CD14-positive monocyte (primary cell): ENCODE measurements at regions not wholly inside any gene's neighbourhood (a gene's known extent, or its start where the extent isn't known, plus 50 kb on each side); places are given as distances from the start of the nearest gene placed in this dataset.
A peak's percentile ranks its signal among the peaks of the same experiment; 100 is the strongest.

Source experiments
- DNase-seq, 3 donors: peaks; one replicate each; pipeline ENCODE4 v3.0.0-alpha.2; 2011 to 2022
- H2AFZ ChIP-seq: 2 replicates; pipeline ENCODE4 v1.6.0; 2012; ENCODE audit warnings: mild to moderate bottlenecking, low read depth, low read length, inconsistent platforms; ENCODE audit not compliant: insufficient read depth, poor library complexity, severe bottlenecking
- H3K27ac ChIP-seq, 2 donors: 1 replicate in 1 of 2; 2 replicates in 1 of 2; pipeline ENCODE4 v1.5.1; 2012 to 2013; ENCODE audit warnings: low read length in 2 of 2, control low read depth in 1 of 2, inconsistent platforms in 1 of 2, low read depth in 1 of 2, mild to moderate bottlenecking in 1 of 2
- H3K27me3 ChIP-seq, 2 donors: one replicate each; pipeline versions ENCODE4 v1.6.0 to v1.6.1; 2011 to 2013; ENCODE audit warnings: low read length in 2 of 2; ENCODE audit not compliant: control insufficient read depth in 2 of 2, insufficient read depth in 2 of 2
- H3K36me3 ChIP-seq, 2 donors: replicated peaks in 1 of 2; 1 replicate in 1 of 2; 2 replicates in 1 of 2; pipeline versions ENCODE4 v1.5.1 to v1.6.1; 2012 to 2013; ENCODE audit warnings: low read length in 2 of 2, control low read depth in 1 of 2, inconsistent platforms in 1 of 2, mild to moderate bottlenecking in 1 of 2; ENCODE audit not compliant: insufficient read depth in 2 of 2, control insufficient read depth in 1 of 2
- H3K4me1 ChIP-seq, 2 donors: 1 replicate in 1 of 2; 2 replicates in 1 of 2; pipeline versions ENCODE4 v1.5.1 to v1.6.1; 2012 to 2013; ENCODE audit warnings: low read length in 2 of 2, control low read depth in 1 of 2, inconsistent platforms in 1 of 2, mild to moderate bottlenecking in 1 of 2, moderate library complexity in 1 of 2; ENCODE audit not compliant: insufficient read depth in 2 of 2, control insufficient read depth in 1 of 2
- H3K4me2 ChIP-seq: replicated peaks from 2 replicates; pipeline ENCODE3; 2012; ENCODE audit warnings: low read length, moderate library complexity, mild to moderate bottlenecking; ENCODE audit not compliant: poor library complexity, severe bottlenecking; ENCODE audit errors: extremely low read depth
- H3K4me3 ChIP-seq, 3 experiments: fragments of 200-600 bp in 1 of 3; sonication (generic) in 1 of 3; replicated peaks in 1 of 3; 1 replicate in 2 of 3; 2 replicates in 1 of 3; pipeline ENCODE4 v1.5.1; 2011 to 2013; ENCODE audit warnings: low read length in 3 of 3, mild to moderate bottlenecking in 3 of 3, control low read depth in 2 of 3, low read depth in 2 of 3, inconsistent platforms in 1 of 3, moderate library complexity in 1 of 3
- H3K79me2 ChIP-seq: 2 replicates; pipeline ENCODE4 v1.6.0; 2012; ENCODE audit warnings: mild to moderate bottlenecking, control low read depth, inconsistent platforms, low read length, moderate library complexity; ENCODE audit not compliant: insufficient read depth
- H3K9ac ChIP-seq: 2 replicates; pipeline ENCODE4 v1.6.0; 2017; ENCODE audit warnings: low read length, mild to moderate bottlenecking; ENCODE audit not compliant: insufficient read depth, poor library complexity, severe bottlenecking
- H3K9me3 ChIP-seq, 2 donors: replicated peaks in 1 of 2; 1 replicate in 1 of 2; 2 replicates in 1 of 2; pipeline versions ENCODE4 v1.5.1 to v1.6.1; 2012 to 2013; ENCODE audit warnings: low read length in 2 of 2, control low read depth in 1 of 2; ENCODE audit not compliant: control insufficient read depth in 1 of 2, insufficient read depth in 1 of 2
- H4K20me1 ChIP-seq: 2 replicates; pipeline ENCODE4 v1.6.0; 2012; ENCODE audit warnings: mild to moderate bottlenecking, low read length, control low read depth, moderate library complexity; ENCODE audit not compliant: insufficient read depth
- H3K27ac Mint-ChIP-seq, 7 donors: one replicate each; pipeline ENCODE4 v1.8.0; 2020; ENCODE audit warnings: mild to moderate bottlenecking in 7 of 7, mixed read lengths in 7 of 7, moderate library complexity in 6 of 7, inconsistent platforms in 2 of 7
- H3K27me3 Mint-ChIP-seq, 3 donors: one replicate each; pipeline ENCODE4 v1.8.0; 2021 to 2022; ENCODE audit warnings: low read depth in 3 of 3, mild to moderate bottlenecking in 3 of 3, mixed read lengths in 3 of 3, moderate library complexity in 3 of 3, inconsistent platforms in 1 of 3
- H3K36me3 Mint-ChIP-seq, 2 donors: one replicate each; pipeline ENCODE4 v1.8.0; 2020; ENCODE audit warnings: mixed read lengths in 2 of 2, inconsistent platforms in 1 of 2, mild to moderate bottlenecking in 1 of 2
- H3K4me1 Mint-ChIP-seq: one replicate; pipeline ENCODE4 v1.8.0; 2020; ENCODE audit warnings: mild to moderate bottlenecking, mixed read lengths
- H3K4me3 Mint-ChIP-seq, 2 donors: one replicate each; pipeline ENCODE4 v1.8.0; 2020; ENCODE audit warnings: mild to moderate bottlenecking in 2 of 2, mixed read lengths in 2 of 2, moderate library complexity in 1 of 2
- H3K9me3 Mint-ChIP-seq, 7 donors: one replicate each; pipeline ENCODE4 v1.8.0; 2020 to 2022; ENCODE audit warnings: mixed read lengths in 7 of 7, mild to moderate bottlenecking in 6 of 7, moderate library complexity in 6 of 7, inconsistent platforms in 2 of 7
- WGBS: methylation state at CpG from one replicate; pipeline ENCODE4 v1.1.5; 2013; ENCODE audit warnings: missing lambda C conversion rate; ENCODE audit not compliant: insufficient coverage; 5-methylcytosine and 5-hydroxymethylcytosine counted together
- intact Hi-C, 2 donors: fragments of 100-400 bp; cut with micrococcal nuclease; formaldehyde crosslinking; loops; one replicate each; pipeline versions ENCODE4 v1.15.0 to v1.15.1; 2023
- TF ChIP-seq, protein P1 (sequence below): fragments of 200-600 bp; IDR thresholded peaks from one replicate; pipeline ENCODE4 v1.8.0; 2022; ENCODE audit warnings: antibody characterized with exemption, mild to moderate bottlenecking

DNA sequence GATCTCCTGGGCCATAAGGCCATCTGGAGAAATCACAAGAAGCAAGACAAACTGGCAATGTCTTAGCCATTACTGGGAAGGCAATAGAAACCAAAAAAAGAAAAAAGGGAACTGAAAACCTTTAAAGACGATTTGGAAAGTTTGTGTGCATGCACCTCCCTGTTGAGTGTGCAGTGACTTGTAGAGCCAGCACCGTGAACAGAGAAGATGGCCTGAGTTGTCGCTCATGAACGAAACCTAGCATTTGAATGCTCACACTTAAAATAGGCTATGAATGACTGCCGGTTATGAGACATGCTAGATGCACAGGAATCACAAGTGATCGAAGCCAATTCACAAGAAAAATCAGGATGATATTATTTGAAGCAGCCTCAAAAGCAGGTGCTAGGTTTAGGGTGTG lies 151.3 kb upstream of the ADO start:
- no peaks in the 10 kb centered on the region for H3K36me3 ChIP-seq
- TF ChIP-seq, protein P1, sequence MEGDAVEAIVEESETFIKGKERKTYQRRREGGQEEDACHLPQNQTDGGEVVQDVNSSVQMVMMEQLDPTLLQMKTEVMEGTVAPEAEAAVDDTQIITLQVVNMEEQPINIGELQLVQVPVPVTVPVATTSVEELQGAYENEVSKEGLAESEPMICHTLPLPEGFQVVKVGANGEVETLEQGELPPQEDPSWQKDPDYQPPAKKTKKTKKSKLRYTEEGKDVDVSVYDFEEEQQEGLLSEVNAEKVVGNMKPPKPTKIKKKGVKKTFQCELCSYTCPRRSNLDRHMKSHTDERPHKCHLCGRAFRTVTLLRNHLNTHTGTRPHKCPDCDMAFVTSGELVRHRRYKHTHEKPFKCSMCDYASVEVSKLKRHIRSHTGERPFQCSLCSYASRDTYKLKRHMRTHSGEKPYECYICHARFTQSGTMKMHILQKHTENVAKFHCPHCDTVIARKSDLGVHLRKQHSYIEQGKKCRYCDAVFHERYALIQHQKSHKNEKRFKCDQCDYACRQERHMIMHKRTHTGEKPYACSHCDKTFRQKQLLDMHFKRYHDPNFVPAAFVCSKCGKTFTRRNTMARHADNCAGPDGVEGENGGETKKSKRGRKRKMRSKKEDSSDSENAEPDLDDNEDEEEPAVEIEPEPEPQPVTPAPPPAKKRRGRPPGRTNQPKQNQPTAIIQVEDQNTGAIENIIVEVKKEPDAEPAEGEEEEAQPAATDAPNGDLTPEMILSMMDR, result no peak
- Mint-ChIP-seq H3K4me1 (peaks cover 23% of the 10 kb centered on the region), H3K27me3 (peaks cover 0 to 4% (median 0%) of the 10 kb centered on the region in 3 donors), H3K36me3 (no peaks in the 10 kb centered on the region), H3K27ac (peak overlapping the region in 6 of 7 donors; percentile 35 to 76 (median 72)), H3K4me3 (no peak overlapping the region), H3K9me3 (peaks cover 0 to 9% (median 2%) of the 10 kb centered on the region in 7 donors)
- peaks cover 25 to 30% of the 10 kb centered on the region in 2 donors for H3K4me1 ChIP-seq
- H3K79me2 ChIP-seq, result no peaks in the 10 kb centered on the region
- no peaks in the 10 kb centered on the region for H4K20me1 ChIP-seq
- H2AFZ ChIP-seq, result no peak overlapping the region
- peak overlapping the region in 1 of 2 donors; percentile 34 for H3K27ac ChIP-seq
- DNase-seq, result peak; percentile 52 to 79 (median 74)
- intact Hi-C loops, result loop anchor here (5.0 kb wide), 2 partner anchors 39 to 41 kb away; no protein-coding TSS in a partner anchor
- no peaks in the 10 kb centered on the region for H3K9me3 ChIP-seq
- 78% methylated on average over 3 of the region's 6 CpGs for WGBS
- H3K9ac ChIP-seq, result no peak overlapping the region
- H3K4me2 ChIP-seq, result no peak overlapping the region
- H3K4me3 ChIP-seq, result no peak overlapping the region
- no peaks in the 10 kb centered on the region for H3K27me3 ChIP-seq

DNA sequence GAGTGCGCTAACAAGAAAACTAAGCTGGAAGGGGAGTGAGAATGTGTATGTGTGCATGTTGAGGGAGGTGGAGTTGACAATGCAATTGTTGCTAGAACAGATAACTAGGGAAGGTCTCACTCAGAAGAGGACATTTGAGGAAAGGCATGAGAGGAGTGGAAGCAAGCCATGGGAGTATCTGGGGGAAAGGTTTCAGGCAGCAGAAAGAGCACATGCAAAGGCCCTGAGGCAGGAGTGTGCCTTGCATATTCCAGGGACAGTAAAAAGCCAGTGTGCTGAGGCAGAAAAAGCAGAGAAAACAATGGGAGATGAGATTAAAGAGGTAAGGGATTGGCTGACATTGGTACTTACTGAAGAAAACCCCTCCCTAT lies 149.6 kb upstream of the ADO start:
- no peak overlapping the region for H2AFZ ChIP-seq
- no peak overlapping the region for H3K4me3 ChIP-seq
- intact Hi-C loops, result loop anchor here (5.0 kb wide), 2 partner anchors 37 to 43 kb away; no protein-coding TSS in a partner anchor
- no peaks in the 10 kb centered on the region for H3K27me3 ChIP-seq
- no peaks in the 10 kb centered on the region for H4K20me1 ChIP-seq
- 100% methylated on average over 1 of the region's 1 CpG for WGBS
- H3K27me3 Mint-ChIP-seq, result peaks cover 0 to 4% (median 0%) of the 10 kb centered on the region in 3 donors
- peaks cover 0 to 9% (median 2%) of the 10 kb centered on the region in 7 donors for H3K9me3 Mint-ChIP-seq
- no peak for DNase-seq
- no peaks in the 10 kb centered on the region for H3K36me3 ChIP-seq
- no peaks in the 10 kb centered on the region for H3K36me3 Mint-ChIP-seq
- no peak overlapping the region for H3K4me3 Mint-ChIP-seq
- H3K4me2 ChIP-seq, result no peak overlapping the region
- no peak overlapping the region for H3K27ac ChIP-seq
- H3K4me1 ChIP-seq, result peaks cover 18 to 22% of the 10 kb centered on the region in 2 donors
- H3K79me2 ChIP-seq, result no peaks in the 10 kb centered on the region
- no peaks in the 10 kb centered on the region for H3K9me3 ChIP-seq
- TF ChIP-seq, protein P1, result no peak
- H3K27ac Mint-ChIP-seq, result no peak overlapping the region
- no peak overlapping the region for H3K9ac ChIP-seq
- peaks cover 16% of the 10 kb centered on the region for H3K4me1 Mint-ChIP-seq
